GM19438 (cell line): ENCODE measurements at regions not wholly inside any gene's neighbourhood (a gene's known extent, or its start where the extent isn't known, plus 50 kb on each side); places are given as distances from the start of the nearest gene placed in this dataset.

Experiments used
- ATAC-seq: cut with Tn5 transposase; IDR thresholded peaks from one replicate; pipeline ENCODE4 v1.9.1; 2021; ENCODE audit warnings: low read depth; ENCODE audit not compliant: unreplicated experiment

- ATAC-seq: no peak
Measured at GRCh38 chr14:65304239-65304638, 108.3 kb upstream of the FUT8 start.

GRCh38 chr14:65304963-65305362, 107.6 kb upstream of the FUT8 start:
- no peak for ATAC-seq

GRCh38 chr14:65308536-65308935, 104.0 kb upstream of the FUT8 start:
- ATAC-seq: no peak

DNA sequence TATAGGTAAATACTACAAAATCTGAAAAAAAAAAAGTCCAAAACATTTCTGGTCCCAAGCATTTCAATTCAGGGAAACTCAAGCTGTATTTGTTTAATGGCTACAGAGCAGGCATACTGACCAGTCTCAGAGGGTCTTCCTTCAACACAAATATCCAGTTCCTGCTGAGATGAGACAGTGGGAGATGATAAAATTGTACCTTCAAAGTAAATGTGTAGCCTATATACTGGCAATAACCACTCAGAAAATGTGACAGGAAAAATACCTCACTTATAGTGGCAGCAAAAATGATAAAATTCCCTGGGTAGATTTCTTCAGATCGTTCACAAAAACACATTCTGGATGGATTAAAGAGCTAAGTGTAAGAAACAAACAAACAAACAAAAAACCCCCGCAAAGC, 102.0 kb upstream of the FUT8 start:
- no peak for ATAC-seq

DNA sequence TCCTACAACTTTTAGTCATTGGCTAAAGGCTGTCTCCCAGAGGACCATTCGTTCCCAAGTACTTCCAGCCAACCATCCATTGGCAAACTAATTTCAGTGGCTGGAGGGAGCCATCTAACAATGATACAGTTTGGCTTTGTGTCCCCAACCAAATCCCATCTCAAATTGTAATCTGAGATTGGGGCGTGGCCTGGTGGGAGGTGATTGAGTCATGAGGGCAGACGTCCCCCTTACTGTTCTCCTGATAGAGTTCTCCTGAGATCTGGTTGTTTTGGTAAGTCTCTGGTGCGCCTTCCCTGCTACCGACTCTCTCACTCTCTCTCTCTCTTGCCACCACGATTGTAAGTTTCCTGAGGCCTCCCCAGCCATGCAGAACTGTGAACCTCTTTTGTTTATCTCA, 99.7 kb upstream of the FUT8 start:
- no peak for ATAC-seq

- peak; percentile 64 for ATAC-seq
Measured at GRCh38 chr14:65318636-65319506, 93.7 kb upstream of the FUT8 start.

DNA sequence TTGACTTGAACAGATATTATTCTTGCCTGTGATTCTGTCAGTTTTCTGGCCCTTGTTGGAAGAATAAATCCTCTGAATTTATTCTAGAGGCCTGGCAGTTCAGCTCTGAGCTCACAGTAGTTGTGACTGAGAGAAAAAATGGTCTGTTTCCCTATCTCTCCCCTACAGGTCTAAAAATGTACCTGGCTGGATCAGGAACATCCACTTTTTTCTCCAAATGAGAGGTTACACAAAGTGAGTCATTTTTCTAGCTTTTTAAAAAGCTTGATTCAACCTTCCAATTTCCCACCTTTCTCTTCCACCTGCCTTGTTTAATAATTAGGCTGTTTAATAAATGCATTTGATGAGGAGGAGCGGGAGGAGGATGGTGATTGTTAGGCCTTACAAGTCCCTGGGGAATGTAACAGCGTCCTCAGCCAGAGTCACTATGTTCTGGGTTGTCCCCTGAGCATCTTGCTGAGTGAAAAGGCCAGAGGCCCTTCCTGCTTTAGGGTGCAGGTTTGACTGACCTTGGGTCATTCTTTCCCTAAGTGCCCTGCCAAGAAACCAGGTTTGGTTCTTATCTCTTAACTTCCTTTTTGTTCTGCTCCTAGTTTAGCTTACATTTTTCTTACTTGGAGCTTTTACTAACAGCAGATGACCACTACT, 91.7 kb upstream of the FUT8 start:
- ATAC-seq: peak; percentile 29

DNA sequence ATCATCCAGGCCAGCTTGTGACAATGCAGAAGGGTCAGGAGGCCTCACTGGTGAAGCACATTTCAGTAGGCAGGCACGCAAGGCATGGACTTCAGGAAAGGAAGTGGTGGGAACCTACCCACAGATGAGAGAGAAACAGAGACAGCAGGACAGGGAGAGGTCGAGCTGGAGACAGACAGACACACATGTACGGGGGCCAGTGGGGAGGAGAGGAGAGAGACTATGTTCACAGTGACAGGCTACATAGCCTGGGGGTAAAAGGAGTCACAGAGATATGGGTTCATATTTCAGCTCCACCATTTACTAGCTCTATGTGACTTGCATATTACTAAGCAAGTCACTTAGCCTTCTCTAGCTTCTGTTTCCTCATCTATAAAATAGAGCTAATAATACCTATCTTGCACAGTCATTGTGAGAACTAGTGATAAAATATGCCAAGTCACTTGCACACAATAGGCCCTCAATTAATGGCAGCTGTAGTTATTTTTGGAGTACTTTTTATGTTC, 91.1 kb upstream of the FUT8 start:
- peak; percentile 48 for ATAC-seq

DNA sequence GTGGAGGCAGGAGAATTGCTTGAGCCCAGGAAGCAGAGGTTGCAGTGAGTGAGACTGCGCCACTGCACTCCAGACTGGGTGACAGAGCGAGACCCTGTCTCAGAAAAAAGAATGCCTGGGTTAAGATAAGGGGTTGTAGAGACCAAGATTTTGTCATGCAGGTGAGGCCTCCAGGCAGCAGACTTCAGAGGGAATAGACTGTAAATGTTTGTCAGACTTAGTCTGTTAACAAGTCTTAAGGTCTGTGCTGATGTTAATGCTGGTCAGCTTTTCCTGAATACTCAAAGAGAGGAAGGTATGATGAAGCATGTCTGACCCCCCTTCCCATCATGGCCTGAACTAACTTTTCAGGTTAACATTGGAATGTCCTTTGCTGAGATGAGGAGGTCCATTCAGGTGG, 83.0 kb upstream of the FUT8 start:
- ATAC-seq: no peak

GRCh38 chr14:65329911-65330310, 82.6 kb upstream of the FUT8 start:
- no peak for ATAC-seq

- no peak for ATAC-seq
Measured at GRCh38 chr14:65330416-65330815, 82.1 kb upstream of the FUT8 start.

GRCh38 chr14:65331652-65332051, 80.9 kb upstream of the FUT8 start:
- no peak for ATAC-seq

GRCh38 chr14:65332141-65332871, 80.2 kb upstream of the FUT8 start:
- no peak for ATAC-seq

GRCh38 chr14:65333943-65334687, 78.4 kb upstream of the FUT8 start:
- ATAC-seq: no peak

DNA sequence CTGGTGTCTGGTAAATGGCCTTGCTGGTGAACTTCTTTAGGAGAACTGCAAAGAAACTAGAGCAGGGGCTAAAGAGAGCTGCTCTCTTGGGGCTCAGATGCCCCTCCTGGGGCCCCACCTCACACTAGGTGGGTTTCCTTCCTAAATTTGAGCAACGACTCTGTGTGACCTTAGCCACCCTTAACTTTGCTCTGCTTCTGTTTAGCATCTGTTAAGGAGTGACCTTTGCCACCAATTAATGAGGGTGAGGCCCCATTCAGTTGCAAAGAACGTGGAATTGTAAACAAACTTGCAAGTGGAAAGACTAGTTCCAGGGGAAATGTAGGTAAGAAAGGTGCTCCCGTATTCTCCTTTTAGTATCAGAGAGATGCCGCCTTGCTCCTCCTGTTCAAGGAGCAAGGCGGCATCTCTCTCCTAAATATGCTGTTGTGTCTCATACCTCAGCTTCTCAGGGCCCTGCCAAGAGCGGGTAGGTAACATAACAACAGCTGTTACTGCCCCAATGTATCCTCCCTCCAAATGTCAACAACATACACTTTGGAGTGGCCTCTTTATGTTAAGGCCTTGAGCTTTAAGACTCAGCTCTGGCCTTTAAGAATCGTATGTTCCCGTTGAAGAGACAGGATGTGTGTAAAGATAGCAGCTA, 77.6 kb upstream of the FUT8 start:
- no peak for ATAC-seq

DNA sequence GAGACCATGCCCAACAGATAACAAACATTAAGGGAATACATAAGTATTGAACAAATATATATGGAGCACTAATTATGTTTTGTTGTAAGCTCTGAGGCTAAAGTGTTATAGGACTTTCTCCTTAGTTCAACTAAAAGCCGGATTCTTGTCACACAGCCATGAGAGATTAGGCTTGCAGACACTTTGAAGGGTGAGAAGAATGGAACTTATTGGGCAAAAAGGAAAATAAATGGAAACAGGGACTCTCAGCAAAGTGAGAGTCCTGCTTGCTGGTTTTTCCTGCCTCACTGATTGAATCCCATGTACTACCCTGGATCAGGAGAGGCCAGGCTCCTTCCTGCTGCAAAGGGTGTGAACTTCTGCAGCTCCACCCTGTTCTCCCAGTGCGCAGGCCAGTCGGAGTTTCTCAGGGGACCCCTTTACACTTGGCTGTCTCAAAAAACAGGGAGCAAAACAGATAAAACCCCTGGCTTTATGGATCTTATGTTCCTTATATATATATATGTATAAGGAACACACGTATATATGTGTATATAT, 77.1 kb upstream of the FUT8 start:
- ATAC-seq: no peak

DNA sequence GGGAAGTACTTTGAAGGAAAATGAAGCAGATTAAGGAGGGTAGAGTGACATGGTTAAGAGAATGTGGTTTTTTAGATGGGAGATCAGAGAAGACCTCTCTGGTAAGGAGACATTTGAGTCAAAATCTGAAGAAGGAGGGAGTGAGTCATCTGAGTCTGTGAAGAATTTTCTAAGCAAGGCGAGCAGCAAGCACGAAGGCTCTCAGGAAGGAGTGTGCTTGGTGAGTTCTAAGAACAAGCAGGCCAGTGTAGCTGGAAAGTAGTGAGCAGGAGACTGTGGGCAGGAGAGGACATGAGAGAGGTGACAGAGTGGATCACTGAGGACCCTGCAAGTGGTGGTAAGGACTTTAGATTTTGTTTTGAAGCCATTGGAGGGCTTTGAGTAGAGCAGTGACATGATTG, 76.3 kb upstream of the FUT8 start:
- no peak for ATAC-seq

DNA sequence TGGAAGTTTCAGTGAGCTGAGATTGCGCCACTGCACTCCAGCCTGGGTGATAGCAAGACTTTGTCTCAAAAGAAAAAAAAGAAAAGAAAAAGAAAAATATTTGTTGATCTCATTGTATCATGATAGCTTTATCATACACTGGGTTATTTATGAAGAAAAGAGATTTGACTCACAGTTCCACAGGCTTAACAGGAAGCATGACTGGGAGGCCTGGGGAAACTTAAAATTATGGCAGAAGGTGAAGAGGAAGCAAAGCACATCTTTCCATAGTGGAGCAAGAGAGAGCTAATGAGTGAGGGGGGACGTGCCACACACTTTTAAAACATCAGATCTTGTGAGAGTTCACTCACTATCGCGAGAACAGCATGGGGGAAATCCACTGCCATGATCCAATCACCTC, 72.7 kb upstream of the FUT8 start:
- ATAC-seq: no peak

GRCh38 chr14:65344011-65344410, 68.5 kb upstream of the FUT8 start:
- ATAC-seq: no peak

DNA sequence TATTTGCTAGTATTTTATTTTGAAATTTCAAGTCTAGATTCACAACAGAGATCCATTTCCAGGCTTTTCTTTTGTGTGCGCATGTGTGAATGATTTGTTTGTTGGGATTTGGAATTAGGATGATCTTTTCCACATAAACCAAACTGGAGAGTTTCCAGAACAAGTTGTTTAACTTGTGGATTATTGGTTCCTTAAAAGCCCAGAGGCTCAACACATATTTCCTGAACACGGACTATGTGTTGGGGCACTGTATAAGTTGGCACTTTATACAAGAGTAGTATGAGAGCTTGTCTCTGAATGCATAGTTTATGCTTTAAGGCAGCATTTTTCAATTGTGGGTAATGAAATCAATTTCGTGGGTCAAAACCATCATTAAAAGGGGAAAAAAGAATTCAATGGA, 67.3 kb upstream of the FUT8 start:
- no peak for ATAC-seq
